Right atrium auricular region (tissue), 2 donors: ENCODE measurements at regions not wholly inside any gene's neighbourhood (a gene's known extent, or its start where the extent isn't known, plus 50 kb on each side); places are given as distances from the start of the nearest gene placed in this dataset.

Experiments
- DNase-seq: peaks from one replicate; pipeline ENCODE4 v3.0.0-alpha.2; 2019; ENCODE audit warnings: low spot score
- H3K27ac ChIP-seq, 2 donors: fragments of 200-600 bp; sonication (generic); 1 replicate in 1 of 2; 2 replicates in 1 of 2; pipeline ENCODE4 v1.5.1; 2016 to 2019
- H3K27me3 ChIP-seq, 2 donors: fragments of 200-600 bp; sonication (generic); one replicate each; pipeline versions ENCODE4 v1.5.1 to v1.6.0; 2017 to 2019
- H3K36me3 ChIP-seq: fragments of 200-600 bp; sonication (generic); one replicate; pipeline ENCODE4 v1.5.1; 2016
- H3K4me1 ChIP-seq, 2 donors: fragments of 200-600 bp; sonication (generic); one replicate each; pipeline versions ENCODE4 v1.5.1 to v1.6.0; 2017 to 2019
- H3K4me3 ChIP-seq, 2 donors: fragments of 200-600 bp; sonication (generic); 1 replicate in 1 of 2; 2 replicates in 1 of 2; pipeline ENCODE4 v1.5.1; 2017 to 2019; ENCODE audit warnings: mild to moderate bottlenecking in 1 of 2, moderate library complexity in 1 of 2
- H3K9me3 ChIP-seq, 2 donors: fragments of 200-600 bp; sonication (generic); one replicate each; pipeline ENCODE4 v1.5.1; 2019
- CTCF ChIP-seq, 2 donors: fragments of 200-600 bp; sonication (generic); IDR thresholded peaks; one replicate each; pipeline ENCODE4 v1.5.1; 2019; ENCODE audit warnings: antibody characterized with exemption in 2 of 2

DNA sequence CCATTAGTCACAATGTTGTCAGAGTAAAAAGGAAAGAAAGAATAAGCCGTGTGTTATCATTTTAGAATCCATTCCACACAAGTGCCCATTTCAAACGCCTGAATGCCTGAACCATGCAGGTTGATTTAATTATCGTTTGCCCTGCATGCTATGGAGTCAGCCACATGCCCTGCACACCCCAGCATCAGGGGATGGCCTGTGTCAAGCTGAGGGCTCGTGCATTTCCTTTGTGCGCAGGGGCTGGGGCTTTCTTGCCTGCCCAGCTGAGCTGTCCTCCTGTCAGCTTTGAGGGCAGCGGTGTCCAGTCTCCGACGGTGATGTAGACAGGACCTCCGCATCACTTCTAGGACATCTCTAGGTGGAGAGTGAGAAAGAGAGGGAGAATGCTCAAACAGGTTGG lies 200.4 kb downstream of the TSN start:
- Histone ChIP-seq H3K4me3 (no peak overlapping the region), H3K9me3 (no peaks in the 10 kb centered on the region), H3K36me3 (no peaks in the 10 kb centered on the region), H3K4me1 (no peaks in the 10 kb centered on the region), H3K27me3 (no peaks in the 10 kb centered on the region), H3K27ac (no peak overlapping the region)
- no peak for TF ChIP-seq CTCF (IDR thresholded peaks at IDR 0.05)
- no peak for DNase-seq

DNA sequence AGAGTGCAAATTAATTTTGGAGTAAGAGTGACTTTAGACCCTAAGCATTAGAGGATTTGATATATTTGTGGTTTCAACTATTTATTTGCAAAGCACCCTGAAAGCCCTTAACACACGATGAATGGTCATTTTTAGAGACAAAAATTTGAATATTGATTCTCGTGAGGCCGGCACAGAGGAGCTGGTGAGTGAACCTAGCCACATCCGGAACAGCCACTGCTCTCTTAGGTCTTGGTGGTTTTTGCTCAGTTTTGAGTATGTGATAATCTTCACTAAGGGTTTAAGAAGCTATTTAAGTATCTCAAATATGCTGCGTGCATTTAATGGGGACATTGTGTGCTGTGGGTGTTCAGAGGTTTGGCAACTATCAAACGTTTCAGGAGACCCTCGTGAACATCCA lies 204.8 kb downstream of the TSN start:
- Histone ChIP-seq H3K9me3 (no peaks in the 10 kb centered on the region), H3K27ac (no peak overlapping the region), H3K36me3 (no peaks in the 10 kb centered on the region), H3K4me3 (no peak overlapping the region), H3K4me1 (no peaks in the 10 kb centered on the region), H3K27me3 (no peaks in the 10 kb centered on the region)
- no peak for DNase-seq
- TF ChIP-seq CTCF (IDR thresholded peaks at IDR 0.05), result no peak

DNA sequence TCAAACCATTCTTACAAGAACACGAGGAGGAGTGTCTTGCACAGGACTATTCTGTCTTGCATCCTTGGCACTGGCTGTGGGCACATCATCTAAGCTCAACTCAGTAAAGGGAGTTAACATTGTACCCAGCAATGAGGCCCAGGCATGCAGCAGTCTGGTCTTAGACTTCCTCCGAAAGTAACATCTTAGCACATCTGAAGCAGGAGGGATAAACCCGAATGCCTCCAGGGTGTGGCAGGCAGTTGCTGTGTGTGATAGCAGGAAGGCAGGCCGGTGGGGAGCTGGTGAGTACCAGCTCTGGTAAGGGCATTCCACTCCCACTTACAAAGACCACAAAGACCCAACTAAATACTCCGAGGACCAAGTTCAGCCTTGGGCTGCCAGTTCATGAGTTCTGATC lies 206.3 kb downstream of the TSN start:
- Histone ChIP-seq H3K9me3 (no peaks in the 10 kb centered on the region), H3K27me3 (no peaks in the 10 kb centered on the region), H3K4me3 (no peak overlapping the region), H3K27ac (no peak overlapping the region), H3K4me1 (no peaks in the 10 kb centered on the region), H3K36me3 (no peaks in the 10 kb centered on the region)
- no peak for DNase-seq
- no peak for TF ChIP-seq CTCF (IDR thresholded peaks at IDR 0.05)

- no peak for DNase-seq
- no peak for TF ChIP-seq CTCF (IDR thresholded peaks at IDR 0.05)
- H3K4me3 ChIP-seq, result no peak overlapping the region
- no peaks in the 10 kb centered on the region for H3K4me1 ChIP-seq
- H3K27me3 ChIP-seq, result no peaks in the 10 kb centered on the region
- H3K27ac ChIP-seq, result no peak overlapping the region
- H3K36me3 ChIP-seq, result no peaks in the 10 kb centered on the region
- no peaks in the 10 kb centered on the region for H3K9me3 ChIP-seq
Measured at GRCh38 chr2:121965661-121966060, 210.2 kb downstream of the TSN start.

- H3K27me3 ChIP-seq, result no peaks in the 10 kb centered on the region
Measured at GRCh38 chr2:121966663-121967062, 211.2 kb downstream of the TSN start.

More at GRCh38 chr2:121966663-121967062, 211.2 kb downstream of the TSN start:
- TF ChIP-seq CTCF (IDR thresholded peaks at IDR 0.05), result no peak
- Histone ChIP-seq H3K36me3 (no peaks in the 10 kb centered on the region), H3K9me3 (no peaks in the 10 kb centered on the region), H3K4me1 (no peaks in the 10 kb centered on the region), H3K27ac (no peak overlapping the region), H3K4me3 (no peak overlapping the region)
- DNase-seq, result no peak
